Adrenal gland (tissue), 5 donors: ENCODE measurements at regions not wholly inside any gene's neighbourhood (a gene's known extent, or its start where the extent isn't known, plus 50 kb on each side); places are given as distances from the start of the nearest gene placed in this dataset.
"Not testable (repeated sequence)": the region's sequence is repeated elsewhere in the genome, so short reads cannot be mapped to it uniquely, and the experiment has no call there.

ENCODE experiments used
- CTCF ChIP-seq, 6 experiments: fragments of 450-650 bp in 4 of 6; fragments of 200-600 bp in 2 of 6; sonication (generic) in 1 of 6; IDR thresholded peaks; 1 replicate in 5 of 6; 2 replicates in 1 of 6; pipeline versions ENCODE4 v1.5.1 to v1.8.0; 2016 to 2021; ENCODE audit warnings: antibody characterized with exemption in 6 of 6, mild to moderate bottlenecking in 2 of 6, moderate library complexity in 1 of 6
- POLR2A ChIP-seq, 2 donors: fragments of 450-650 bp; IDR thresholded peaks; one replicate each; pipeline ENCODE4 v1.6.1; 2017; ENCODE audit warnings: antibody characterized with exemption in 2 of 2, mild to moderate bottlenecking in 2 of 2, moderate library complexity in 1 of 2
- donor health status: DM: no; HTN: no; CAD: no.

- not testable (repeated sequence) for TF ChIP-seq POLR2A, CTCF (IDR thresholded peaks at IDR 0.05)
Measured at GRCh38 chr3:22445336-22445735, 694.3 kb upstream of the ZNF385D start.
